ENCODE measurements at regions not wholly inside any gene's neighbourhood (a gene's known extent, or its start where the extent isn't known, plus 50 kb on each side); places are given as distances from the start of the nearest gene placed in this dataset.

DNA sequence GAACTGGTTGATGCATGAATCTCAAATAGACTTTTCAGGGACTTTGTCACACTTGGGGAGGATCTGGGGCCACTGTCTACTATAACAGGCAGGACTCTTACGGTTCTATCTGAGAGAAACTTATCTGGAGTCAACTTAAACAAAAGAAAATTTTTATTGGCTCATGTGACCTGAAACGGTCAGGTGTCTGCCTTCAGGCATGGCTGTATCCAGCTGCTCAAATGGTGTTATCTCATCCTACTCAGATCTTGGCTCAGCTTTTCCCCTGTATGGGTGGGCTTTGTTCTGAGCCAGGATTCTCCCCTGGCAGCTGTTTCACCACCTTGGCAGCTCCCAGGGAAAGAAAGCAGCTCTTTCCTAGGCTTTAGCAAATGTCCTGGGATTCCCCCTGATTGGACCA is 183.2 kb upstream of the MYL2 start:
- Histone ChIP-seq H3K9me3 (ENCODE audit: insufficient read depth, low read depth, low read length) (no peaks in the 10 kb centered on the region), H3K79me2 (ENCODE audit: insufficient read depth, low read length) (no peaks in the 10 kb centered on the region), H2AFZ (ENCODE audit: low read depth, low read length) (no peak overlapping the region), H3K4me2 (ENCODE audit: low read length) (no peak overlapping the region), H3K4me3 (ENCODE audit: insufficient read depth, low read depth, low read length) (no peak overlapping the region), H3K27ac (ENCODE audit: low read depth, low read length) (no peak overlapping the region), H3K27me3 (ENCODE audit: insufficient read depth, low read length) (peaks cover 14% of the 10 kb centered on the region), H3K36me3 (ENCODE audit: insufficient read depth, low read length) (no peaks in the 10 kb centered on the region), H3K4me1 (ENCODE audit: insufficient read depth, low read length) (no peaks in the 10 kb centered on the region), H4K20me1 (ENCODE audit: insufficient read depth, low read length) (no peaks in the 10 kb centered on the region), H3K9ac (ENCODE audit: low read length) (no peak overlapping the region)
- DNase-seq (ENCODE audit: low read depth) (no peak), FAIRE-seq (no peak)
- H3K4me1 Mint-ChIP-seq (ENCODE audit: low read depth, unreplicated experiment), result no peaks in the 10 kb centered on the region
- H3K27ac Mint-ChIP-seq (ENCODE audit: unreplicated experiment), result no peak overlapping the region
- peaks cover 3% of the 10 kb centered on the region for H3K9me3 Mint-ChIP-seq (ENCODE audit: unreplicated experiment)
- no peak overlapping the region for H3K4me3 Mint-ChIP-seq (ENCODE audit: unreplicated experiment)
- peaks cover 38% of the 10 kb centered on the region for H3K27me3 Mint-ChIP-seq (ENCODE audit: low read depth, unreplicated experiment)
- H3K36me3 Mint-ChIP-seq (ENCODE audit: low read depth, unreplicated experiment), result peaks cover 3% of the 10 kb centered on the region
- TF ChIP-seq, protein P1, sequence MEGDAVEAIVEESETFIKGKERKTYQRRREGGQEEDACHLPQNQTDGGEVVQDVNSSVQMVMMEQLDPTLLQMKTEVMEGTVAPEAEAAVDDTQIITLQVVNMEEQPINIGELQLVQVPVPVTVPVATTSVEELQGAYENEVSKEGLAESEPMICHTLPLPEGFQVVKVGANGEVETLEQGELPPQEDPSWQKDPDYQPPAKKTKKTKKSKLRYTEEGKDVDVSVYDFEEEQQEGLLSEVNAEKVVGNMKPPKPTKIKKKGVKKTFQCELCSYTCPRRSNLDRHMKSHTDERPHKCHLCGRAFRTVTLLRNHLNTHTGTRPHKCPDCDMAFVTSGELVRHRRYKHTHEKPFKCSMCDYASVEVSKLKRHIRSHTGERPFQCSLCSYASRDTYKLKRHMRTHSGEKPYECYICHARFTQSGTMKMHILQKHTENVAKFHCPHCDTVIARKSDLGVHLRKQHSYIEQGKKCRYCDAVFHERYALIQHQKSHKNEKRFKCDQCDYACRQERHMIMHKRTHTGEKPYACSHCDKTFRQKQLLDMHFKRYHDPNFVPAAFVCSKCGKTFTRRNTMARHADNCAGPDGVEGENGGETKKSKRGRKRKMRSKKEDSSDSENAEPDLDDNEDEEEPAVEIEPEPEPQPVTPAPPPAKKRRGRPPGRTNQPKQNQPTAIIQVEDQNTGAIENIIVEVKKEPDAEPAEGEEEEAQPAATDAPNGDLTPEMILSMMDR (IDR thresholded peaks at IDR 0.05; ENCODE audit: insufficient read depth, low read depth, low read length), result no peak
- TF ChIP-seq EZH2 (IDR thresholded peaks at IDR 0.05; ENCODE audit: insufficient read depth, low read length), result no peak

DNA sequence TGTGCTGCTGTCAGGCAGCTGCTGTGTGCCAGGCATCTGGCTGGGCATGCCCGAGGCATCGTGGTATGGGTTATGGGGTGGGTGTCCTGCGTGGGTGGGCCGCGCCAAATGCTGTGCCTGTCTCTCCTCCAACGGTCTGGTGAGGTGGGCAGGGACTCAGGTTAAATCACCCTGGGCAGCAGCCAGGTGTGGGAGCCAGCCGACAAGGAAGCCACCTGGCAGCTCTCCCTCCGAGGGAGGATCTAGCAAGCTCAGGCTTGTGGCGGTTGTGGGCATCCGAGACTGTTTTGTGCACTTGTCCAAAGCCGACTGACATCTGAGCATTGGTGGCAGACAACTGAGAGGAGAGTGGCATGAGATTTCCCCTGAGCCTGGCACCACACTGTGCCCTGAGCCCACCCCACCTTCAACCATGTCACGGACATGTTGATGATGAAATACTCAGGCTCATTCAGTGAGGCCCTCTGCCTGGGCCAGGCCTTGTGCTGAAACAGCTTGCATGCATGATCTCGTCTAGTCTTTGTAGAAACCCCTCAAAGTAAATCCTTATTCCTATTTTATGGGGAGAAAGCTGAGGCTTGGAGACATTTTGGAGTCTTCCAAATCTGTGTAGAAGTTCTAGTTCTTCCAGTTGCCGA is 181.8 kb upstream of the MYL2 start:
- peaks cover 40% of the 10 kb centered on the region for H3K27me3 Mint-ChIP-seq (ENCODE audit: low read depth, unreplicated experiment)
- no peak overlapping the region for H3K27ac Mint-ChIP-seq (ENCODE audit: unreplicated experiment)
- no peak overlapping the region for H3K4me3 ChIP-seq (ENCODE audit: insufficient read depth, low read depth, low read length)
- H3K4me3 Mint-ChIP-seq (ENCODE audit: unreplicated experiment), result no peak overlapping the region
- H3K4me2 ChIP-seq (ENCODE audit: low read length), result no peak overlapping the region
- H3K27me3 ChIP-seq (ENCODE audit: insufficient read depth, low read length), result peaks cover 12% of the 10 kb centered on the region
- H3K36me3 Mint-ChIP-seq (ENCODE audit: low read depth, unreplicated experiment), result peaks cover 3% of the 10 kb centered on the region
- DNase-seq (ENCODE audit: low read depth), result no peak
- peaks cover 3% of the 10 kb centered on the region for H3K9me3 Mint-ChIP-seq (ENCODE audit: unreplicated experiment)
- H3K4me1 Mint-ChIP-seq (ENCODE audit: low read depth, unreplicated experiment), result no peaks in the 10 kb centered on the region
- FAIRE-seq, result no peak
- no peak overlapping the region for H3K9ac ChIP-seq (ENCODE audit: low read length)
- H4K20me1 ChIP-seq (ENCODE audit: insufficient read depth, low read length), result no peaks in the 10 kb centered on the region
- H2AFZ ChIP-seq (ENCODE audit: low read depth, low read length), result no peak overlapping the region
- no peaks in the 10 kb centered on the region for H3K4me1 ChIP-seq (ENCODE audit: insufficient read depth, low read length)
- no peaks in the 10 kb centered on the region for H3K9me3 ChIP-seq (ENCODE audit: insufficient read depth, low read depth, low read length)
- TF ChIP-seq, protein P1 (IDR thresholded peaks at IDR 0.05; ENCODE audit: insufficient read depth, low read depth, low read length), result no peak
- no peak for TF ChIP-seq EZH2 (IDR thresholded peaks at IDR 0.05; ENCODE audit: insufficient read depth, low read length)
- H3K36me3 ChIP-seq (ENCODE audit: insufficient read depth, low read length), result no peaks in the 10 kb centered on the region
- H3K27ac ChIP-seq (ENCODE audit: low read depth, low read length), result no peak overlapping the region
- H3K79me2 ChIP-seq (ENCODE audit: insufficient read depth, low read length), result no peaks in the 10 kb centered on the region

- no peak overlapping the region for H3K4me3 Mint-ChIP-seq (ENCODE audit: unreplicated experiment)
- H3K36me3 Mint-ChIP-seq (ENCODE audit: low read depth, unreplicated experiment), result no peaks in the 10 kb centered on the region
- Histone ChIP-seq H3K27ac (ENCODE audit: low read depth, low read length) (no peak overlapping the region), H3K4me3 (ENCODE audit: insufficient read depth, low read depth, low read length) (no peak overlapping the region), H4K20me1 (ENCODE audit: insufficient read depth, low read length) (no peaks in the 10 kb centered on the region), H3K27me3 (ENCODE audit: insufficient read depth, low read length) (peaks cover 12% of the 10 kb centered on the region), H3K36me3 (ENCODE audit: insufficient read depth, low read length) (no peaks in the 10 kb centered on the region), H3K9me3 (ENCODE audit: insufficient read depth, low read depth, low read length) (no peaks in the 10 kb centered on the region), H3K4me2 (ENCODE audit: low read length) (no peak overlapping the region), H3K79me2 (ENCODE audit: insufficient read depth, low read length) (no peaks in the 10 kb centered on the region), H2AFZ (ENCODE audit: low read depth, low read length) (no peak overlapping the region), H3K4me1 (ENCODE audit: insufficient read depth, low read length) (no peaks in the 10 kb centered on the region), H3K9ac (ENCODE audit: low read length) (no peak overlapping the region)
- no peak for DNase-seq (ENCODE audit: low read depth)
- TF ChIP-seq, protein P1 (IDR thresholded peaks at IDR 0.05; ENCODE audit: insufficient read depth, low read depth, low read length), result no peak
- no peak for TF ChIP-seq EZH2 (IDR thresholded peaks at IDR 0.05; ENCODE audit: insufficient read depth, low read length)
- peaks cover 39% of the 10 kb centered on the region for H3K27me3 Mint-ChIP-seq (ENCODE audit: low read depth, unreplicated experiment)
- H3K9me3 Mint-ChIP-seq (ENCODE audit: unreplicated experiment), result no peaks in the 10 kb centered on the region
- no peak for FAIRE-seq
- H3K27ac Mint-ChIP-seq (ENCODE audit: unreplicated experiment), result no peak overlapping the region
- H3K4me1 Mint-ChIP-seq (ENCODE audit: low read depth, unreplicated experiment), result no peaks in the 10 kb centered on the region
Observed at GRCh38 chr12:111101003-111101402, 180.6 kb upstream of the MYL2 start.
